Lung (tissue), 11 donors: ENCODE measurements at regions not wholly inside any gene's neighbourhood (a gene's known extent, or its start where the extent isn't known, plus 50 kb on each side); places are given as distances from the start of the nearest gene placed in this dataset.

Experiments used
- ATAC-seq: fragments of 200-7000 bp; cut with Tn5 transposase; one replicate; pipeline ENCODE4 v1.9.1; 2020; ENCODE audit warnings: moderate number of reproducible peaks; ENCODE audit not compliant: insufficient read depth, low FRiP score
- DNase-seq, 3 donors: peaks; one replicate each; pipeline ENCODE4 v3.0.0-alpha.2; 2013 to 2017
- H3K27ac ChIP-seq, 2 donors: one replicate each; pipeline ENCODE4 v1.5.1; 2013; ENCODE audit warnings: mild to moderate bottlenecking in 2 of 2, moderate library complexity in 2 of 2, control low read depth in 1 of 2, inconsistent platforms in 1 of 2, low read depth in 1 of 2, low read length in 1 of 2
- H3K27me3 ChIP-seq, 3 donors: one replicate each; pipeline ENCODE4 v1.5.1; 2013; ENCODE audit warnings: low read length in 2 of 3; ENCODE audit not compliant: control insufficient read depth in 3 of 3, insufficient read depth in 3 of 3
- H3K36me3 ChIP-seq, 4 donors: one replicate each; pipeline ENCODE4 v1.5.1; 2013; ENCODE audit warnings: low read length in 4 of 4, mild to moderate bottlenecking in 1 of 4, moderate library complexity in 1 of 4; ENCODE audit not compliant: control insufficient read depth in 4 of 4, insufficient read depth in 4 of 4
- H3K4me1 ChIP-seq, 5 donors: one replicate each; pipeline ENCODE4 v1.5.1; 2013; ENCODE audit warnings: low read length in 5 of 5, mild to moderate bottlenecking in 2 of 5, moderate library complexity in 1 of 5; ENCODE audit not compliant: control insufficient read depth in 5 of 5, insufficient read depth in 5 of 5
- H3K4me3 ChIP-seq: one replicate; pipeline ENCODE4 v1.5.1; 2013; ENCODE audit warnings: mild to moderate bottlenecking, control low read depth, moderate library complexity
- H3K9ac ChIP-seq, 2 donors: one replicate each; pipeline ENCODE4 v1.5.1; 2013; ENCODE audit warnings: low read length in 2 of 2, control low read depth in 1 of 2; ENCODE audit not compliant: insufficient read depth in 1 of 2
- H3K9me3 ChIP-seq, 4 donors: one replicate each; pipeline ENCODE4 v1.5.1; 2013; ENCODE audit warnings: low read length in 3 of 4, mild to moderate bottlenecking in 1 of 4, moderate library complexity in 1 of 4; ENCODE audit not compliant: control insufficient read depth in 4 of 4, insufficient read depth in 3 of 4
- WGBS, 2 donors: extraction: QIAGEN DNeasy Blood & Tissue Kit; methylation state at CpG; one replicate each; pipeline ENCODE4 v1.1.7; 2013; 5-methylcytosine and 5-hydroxymethylcytosine counted together
- TF ChIP-seq, protein P1 (sequence below): IDR thresholded peaks from 2 replicates; pipeline ENCODE4 v1.5.1; 2012; ENCODE audit warnings: mild to moderate bottlenecking; ENCODE audit errors: control extremely low read depth, extremely low read depth
- donor health status: control.
- donor health status: control.
- donor health status: Bipolar disorder and iron deficiency.
- donor health status: healthy.
- donor health status: DM: yes; HTN: yes; CAD: no.

DNA sequence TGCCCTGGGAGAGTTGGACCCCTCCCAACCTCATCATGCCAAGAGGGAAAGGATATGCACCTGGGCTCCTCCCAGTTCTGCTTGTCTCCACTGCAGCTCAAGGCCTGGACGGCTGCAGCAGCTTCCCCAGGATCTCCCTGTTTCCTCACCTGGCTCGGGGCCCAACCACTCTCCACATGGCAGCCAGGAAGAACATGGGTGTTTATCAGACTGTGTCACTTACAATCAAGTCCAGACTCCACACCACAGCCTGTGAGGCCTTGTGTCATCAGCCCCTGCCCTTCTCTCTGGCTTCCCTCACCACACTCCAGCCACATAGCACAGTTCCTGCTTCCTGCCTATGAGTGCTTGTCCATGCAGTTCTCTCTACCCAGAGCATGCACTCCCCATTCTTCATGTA lies 534.4 kb downstream of the EPHB1 start:
- H3K4me1 ChIP-seq, result no peaks in the 10 kb centered on the region
- H3K27ac ChIP-seq, result no peak overlapping the region
- no peak overlapping the region for H3K9ac ChIP-seq
- ATAC-seq, result no peak
- no peaks in the 10 kb centered on the region for H3K9me3 ChIP-seq
- TF ChIP-seq, protein P1, sequence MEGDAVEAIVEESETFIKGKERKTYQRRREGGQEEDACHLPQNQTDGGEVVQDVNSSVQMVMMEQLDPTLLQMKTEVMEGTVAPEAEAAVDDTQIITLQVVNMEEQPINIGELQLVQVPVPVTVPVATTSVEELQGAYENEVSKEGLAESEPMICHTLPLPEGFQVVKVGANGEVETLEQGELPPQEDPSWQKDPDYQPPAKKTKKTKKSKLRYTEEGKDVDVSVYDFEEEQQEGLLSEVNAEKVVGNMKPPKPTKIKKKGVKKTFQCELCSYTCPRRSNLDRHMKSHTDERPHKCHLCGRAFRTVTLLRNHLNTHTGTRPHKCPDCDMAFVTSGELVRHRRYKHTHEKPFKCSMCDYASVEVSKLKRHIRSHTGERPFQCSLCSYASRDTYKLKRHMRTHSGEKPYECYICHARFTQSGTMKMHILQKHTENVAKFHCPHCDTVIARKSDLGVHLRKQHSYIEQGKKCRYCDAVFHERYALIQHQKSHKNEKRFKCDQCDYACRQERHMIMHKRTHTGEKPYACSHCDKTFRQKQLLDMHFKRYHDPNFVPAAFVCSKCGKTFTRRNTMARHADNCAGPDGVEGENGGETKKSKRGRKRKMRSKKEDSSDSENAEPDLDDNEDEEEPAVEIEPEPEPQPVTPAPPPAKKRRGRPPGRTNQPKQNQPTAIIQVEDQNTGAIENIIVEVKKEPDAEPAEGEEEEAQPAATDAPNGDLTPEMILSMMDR, result no peak
- 9 to 19% methylated on average over 2 of the region's 2 CpGs for WGBS, 2 donors
- peak in 2 of 3 donors; percentile 4 to 13 for DNase-seq
- H3K27me3 ChIP-seq, result no peaks in the 10 kb centered on the region
- H3K4me3 ChIP-seq, result no peak overlapping the region
- no peaks in the 10 kb centered on the region for H3K36me3 ChIP-seq

DNA sequence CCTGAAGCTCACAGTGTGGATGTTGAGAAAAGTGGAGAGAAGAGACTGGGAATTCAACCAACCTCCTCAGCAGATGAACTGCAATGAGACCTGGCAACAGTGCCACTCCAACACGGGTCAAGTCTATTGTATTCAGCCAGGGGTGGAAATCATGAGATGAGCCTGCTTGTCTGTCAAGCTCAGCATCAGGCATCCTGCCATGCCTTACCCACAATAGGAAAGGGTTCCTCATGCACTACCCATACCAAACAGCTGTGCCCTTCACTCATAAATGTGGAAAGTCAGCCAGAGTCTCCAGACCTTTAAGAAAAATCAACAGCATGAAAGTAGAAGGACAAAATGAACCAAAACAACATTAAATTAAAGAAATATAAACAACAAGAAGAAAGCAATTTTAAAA lies 542.1 kb downstream of the EPHB1 start:
- no peaks in the 10 kb centered on the region for H3K4me1 ChIP-seq
- no peak for DNase-seq
- no peak overlapping the region for H3K4me3 ChIP-seq
- no peak overlapping the region for H3K9ac ChIP-seq
- TF ChIP-seq, protein P1, result no peak
- ATAC-seq, result no peak
- 61 to 87% methylated on average over 1 of the region's 1 CpG for WGBS, 2 donors
- H3K27me3 ChIP-seq, result no peaks in the 10 kb centered on the region
- no peaks in the 10 kb centered on the region for H3K36me3 ChIP-seq
- H3K27ac ChIP-seq, result no peak overlapping the region
- peaks cover 0 to 7% (median 3%) of the 10 kb centered on the region in 4 donors for H3K9me3 ChIP-seq

DNA sequence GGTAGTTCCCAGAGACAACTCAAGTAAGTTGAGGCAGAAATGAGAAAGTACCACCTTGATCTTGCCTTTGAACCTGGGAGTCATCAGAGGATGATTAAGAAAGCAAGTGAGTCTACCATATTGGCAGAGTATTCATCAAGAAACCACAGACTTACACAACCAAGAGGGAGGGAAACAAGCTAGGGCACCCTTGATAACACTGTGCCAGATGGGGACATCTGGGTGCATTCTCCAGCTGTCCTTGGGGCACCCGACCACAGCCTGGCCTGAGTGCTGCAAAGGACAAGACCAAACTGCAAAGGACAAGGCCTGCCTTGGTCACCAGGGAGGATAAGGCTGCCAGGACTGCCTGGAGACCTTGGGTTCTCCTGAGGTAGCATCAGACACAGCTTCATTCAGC lies 553.6 kb downstream of the EPHB1 start:
- H3K27me3 ChIP-seq, result no peaks in the 10 kb centered on the region
- H3K9me3 ChIP-seq, result peaks cover 0 to 2% (median 0%) of the 10 kb centered on the region in 4 donors
- no peak overlapping the region for H3K4me3 ChIP-seq
- H3K36me3 ChIP-seq, result no peaks in the 10 kb centered on the region
- no peak for DNase-seq
- no peak for ATAC-seq
- no peak overlapping the region for H3K27ac ChIP-seq
- TF ChIP-seq, protein P1, result no peak
- H3K4me1 ChIP-seq, result no peaks in the 10 kb centered on the region
- WGBS, 2 donors, result 61 to 76% methylated on average over 1 of the region's 1 CpG
- no peak overlapping the region for H3K9ac ChIP-seq

DNA sequence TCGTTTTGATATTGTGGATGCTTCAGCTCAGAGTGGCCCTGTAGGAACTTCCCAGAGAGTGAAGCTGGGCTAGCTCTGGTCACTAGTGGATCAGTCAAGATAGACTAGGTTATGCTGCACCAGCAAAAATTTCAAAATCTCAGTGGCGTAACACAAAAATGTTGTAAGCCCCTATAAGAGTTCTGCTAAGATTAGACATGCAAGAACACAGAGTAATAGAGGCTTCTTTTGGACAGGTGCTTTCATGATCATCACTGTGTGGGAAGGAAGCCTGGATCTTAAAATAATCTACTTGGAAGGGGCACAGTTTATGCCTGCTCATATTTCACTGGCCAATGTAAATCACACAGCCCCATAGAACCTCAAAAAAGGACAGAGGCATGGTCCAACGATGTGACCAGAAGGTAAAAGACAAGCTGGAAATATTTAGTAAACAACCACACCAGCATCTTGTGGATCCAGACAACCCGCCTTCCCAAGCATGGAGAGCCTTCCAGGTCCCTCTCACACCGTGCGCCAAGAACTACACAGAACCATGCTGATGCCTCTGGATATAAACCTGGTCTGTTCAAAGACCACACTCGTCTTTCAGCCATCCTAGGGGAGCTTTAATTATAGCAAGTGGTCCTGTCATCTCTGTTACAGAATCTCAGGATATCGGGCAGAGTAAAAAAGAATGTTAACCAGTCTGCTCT lies 554.3 kb downstream of the EPHB1 start:
- Histone ChIP-seq H3K9ac (no peak overlapping the region), H3K4me3 (no peak overlapping the region), H3K4me1 (no peaks in the 10 kb centered on the region), H3K9me3 (peaks cover 0 to 2% (median 0%) of the 10 kb centered on the region in 4 donors), H3K36me3 (no peaks in the 10 kb centered on the region), H3K27ac (no peak overlapping the region), H3K27me3 (no peaks in the 10 kb centered on the region)
- no peak for ATAC-seq
- WGBS, 2 donors, result 76 to 85% methylated on average over 8 of the region's 8 CpGs
- DNase-seq, result no peak
- TF ChIP-seq, protein P1, result no peak
